ENCODE measurements at regions not wholly inside any gene's neighbourhood (a gene's known extent, or its start where the extent isn't known, plus 50 kb on each side); places are given as distances from the start of the nearest gene placed in this dataset.

DNA sequence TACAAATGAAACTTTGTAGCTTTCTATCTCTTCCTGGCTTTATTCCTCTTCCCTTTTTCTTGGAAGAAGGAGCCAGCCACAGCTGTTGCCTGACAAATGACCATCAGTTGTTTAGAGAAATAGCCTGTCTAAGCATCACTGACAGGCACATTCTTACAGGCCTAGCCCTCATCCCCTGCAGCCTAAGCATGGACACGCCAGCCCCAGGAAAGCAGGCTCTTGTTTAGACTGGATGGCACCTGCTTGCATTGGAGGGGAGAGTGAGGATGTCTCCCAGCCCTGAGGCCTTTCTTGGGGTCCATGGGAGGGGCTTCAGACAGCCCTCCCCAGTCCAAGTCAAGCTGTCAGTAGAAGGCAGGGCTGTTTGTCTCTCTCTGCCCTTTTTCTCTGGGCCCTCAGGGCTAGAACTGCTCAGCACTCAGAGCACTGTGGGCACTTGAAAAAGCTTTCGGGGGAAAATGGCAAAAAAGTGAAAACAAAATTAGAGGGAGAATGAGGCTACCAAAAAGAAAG lies 282.5 kb upstream of the PLXNA2 start:
- no peak for TF ChIP-seq EZH2 (IDR thresholded peaks at IDR 0.05; ENCODE audit: insufficient read depth, poor library complexity, severe bottlenecking)
- no peak for TF ChIP-seq EZH2phosphoT487 (IDR thresholded peaks at IDR 0.05; ENCODE audit: insufficient read depth, low read depth)
